ENCODE measurements at regions not wholly inside any gene's neighbourhood (a gene's known extent, or its start where the extent isn't known, plus 50 kb on each side); places are given as distances from the start of the nearest gene placed in this dataset.

- Histone ChIP-seq H3K23ac (ENCODE audit: insufficient read length) (no peak overlapping the region), H2AK5ac (ENCODE audit: low read depth, low read length) (no peak overlapping the region), H3K18ac (ENCODE audit: extremely low read depth, low read length) (no peak overlapping the region), H3K36me3 (ENCODE audit: control insufficient read depth in 2 of 4, insufficient read depth in 4 of 4, low read length in 3 of 4) (no peaks in the 10 kb centered on the region), H3K14ac (ENCODE audit: insufficient read length) (no peak overlapping the region), H3K23me2 (ENCODE audit: low read depth, low read length) (no peaks in the 10 kb centered on the region), H3K4me3 (ENCODE audit: extremely low read depth in 1 of 4, insufficient read depth in 2 of 4, low read depth in 3 of 4, low read length in 4 of 4) (no peak overlapping the region), H4K91ac (replicated peaks; ENCODE audit: insufficient read length, low read length) (no peak overlapping the region), H3K9me3 (ENCODE audit: insufficient read depth in 2 of 2, low read depth in 1 of 2, low read length in 1 of 2) (peaks cover 2 to 3% of the 10 kb centered on the region in 2 experiments; a peak in 3 of 4 replicates), H2BK5ac (ENCODE audit: low read depth, low read length) (no peak overlapping the region), H3K27ac (ENCODE audit: low read depth, low read length) (no peak overlapping the region), H3K9ac (replicated peaks in 1 of 4; ENCODE audit: extremely low read depth in 1 of 4, low read depth in 3 of 4, low read length in 3 of 4) (no peak overlapping the region), H2BK15ac (ENCODE audit: low read length) (no peak overlapping the region), H3K4me2 (ENCODE audit: insufficient read depth in 1 of 2, low read depth in 2 of 2, low read length in 2 of 2) (no peak overlapping the region), H2AFZ (ENCODE audit: low read length) (no peak overlapping the region), H2BK12ac (ENCODE audit: low read depth, low read length) (no peak overlapping the region), H2BK20ac (ENCODE audit: low read length) (no peak overlapping the region), H3K4me1 (replicated peaks in 1 of 4; ENCODE audit: control insufficient read depth in 3 of 4, insufficient read depth in 4 of 4, low read length in 3 of 4) (no peaks in the 10 kb centered on the region), H3K79me1 (ENCODE audit: low read depth, low read length) (no peaks in the 10 kb centered on the region), H2BK120ac (replicated peaks; ENCODE audit: low read depth, low read length) (no peak overlapping the region), H4K20me1 (replicated peaks in 1 of 2; ENCODE audit: control insufficient read depth in 1 of 2, insufficient read depth in 2 of 2, low read length in 2 of 2) (no peaks in the 10 kb centered on the region), H3K79me2 (ENCODE audit: control insufficient read depth in 1 of 2, insufficient read depth in 2 of 2, low read length in 2 of 2) (no peaks in the 10 kb centered on the region), H4K8ac (ENCODE audit: extremely low read depth, insufficient read depth, low read length) (no peak overlapping the region), H3K27me3 (replicated peaks in 1 of 4; ENCODE audit: control insufficient read depth in 3 of 4, extremely low read depth in 1 of 4, insufficient read depth in 3 of 4, low read length in 3 of 4) (no peaks in the 10 kb centered on the region), H3K4ac (replicated peaks; ENCODE audit: insufficient read length, low read depth, low read length) (no peak overlapping the region), H4K5ac (ENCODE audit: insufficient read length, low read depth, low read length) (no peak overlapping the region), H3K56ac (replicated peaks; ENCODE audit: insufficient read length, low read depth, low read length) (no peak overlapping the region)
- DNase-seq (ENCODE audit: low read depth in 1 of 2, low spot score in 2 of 2): no peak
- WGBS, 2 experiments (ENCODE audit: extremely low coverage in 1 of 2, insufficient coverage in 1 of 2, insufficient read length in 1 of 2, insufficient replicate concordance in 2 of 2, low coverage in 1 of 2, low lambda C conversion rate in 2 of 2, missing lambda C conversion rate in 1 of 2): 92% methylated on average over 3 of the region's 3 CpGs; no CpG with 5 or more reads in 1 of the 2 experiments
- POLR2A ChIA-PET (ENCODE audit: partially characterized antibody): no interaction called here
- CTCF ChIA-PET (ENCODE audit: partially characterized antibody): interaction anchor here (1.5 kb wide), 1 partner anchor 29 kb away, joined by 3 read pairs; no protein-coding TSS in a partner anchor
- FAIRE-seq: no peak
- TF ChIP-seq NRF1 (IDR thresholded peaks at IDR 0.05; ENCODE audit: low read depth, low read length) (no peak), CTBP2 (IDR thresholded peaks at IDR 0.05; ENCODE audit: borderline replicate concordance, insufficient read depth, insufficient read length, low read length) (no peak), MAFK (IDR thresholded peaks at IDR 0.05; ENCODE audit: low read depth, low read length) (no peak), CBX8 (IDR thresholded peaks at IDR 0.05; ENCODE audit: borderline replicate concordance, low read depth, low read length) (no peak), TEAD4 (IDR thresholded peaks at IDR 0.05; ENCODE audit: low read depth, low read length) (no peak), SP2 (IDR thresholded peaks at IDR 0.05; ENCODE audit: low read length) (no peak), SIN3A (conservative IDR thresholded peaks at IDR 0.05 in 1 of 2, IDR thresholded peaks at IDR 0.05 in 1 of 2; ENCODE audit: low read depth in 1 of 2, low read length in 2 of 2) (no peak), GABPA (IDR thresholded peaks at IDR 0.05; ENCODE audit: borderline replicate concordance, insufficient read depth, low read length) (no peak), ATF3 (IDR thresholded peaks at IDR 0.05; ENCODE audit: insufficient read depth, low read depth, low read length) (no peak)
Observed at GRCh38 chr6:138719011-138719635, 54.4 kb upstream of the CCDC28A start.
